ENCODE measurements at regions not wholly inside any gene's neighbourhood (a gene's known extent, or its start where the extent isn't known, plus 50 kb on each side); places are given as distances from the start of the nearest gene placed in this dataset.
"Not testable (repeated sequence)": the region's sequence is repeated elsewhere in the genome, so short reads cannot be mapped to it uniquely, and the experiment has no call there.

GRCh38 chr18:65278939-65279667 lies 471.7 kb upstream of the CDH7 start:
- no peak for DNase-seq

GRCh38 chr18:65269375-65269774 lies 481.4 kb upstream of the CDH7 start:
- no peak for DNase-seq

GRCh38 chr18:65265761-65266160 lies 485.1 kb upstream of the CDH7 start:
- no peak for DNase-seq

GRCh38 chr18:65260030-65260429 lies 490.8 kb upstream of the CDH7 start:
- no peak for DNase-seq

- no peak for DNase-seq
Observed at GRCh38 chr18:65259403-65259802, 491.4 kb upstream of the CDH7 start.

- DNase-seq = no peak
Observed at GRCh38 chr18:65257149-65257548, 493.7 kb upstream of the CDH7 start.

GRCh38 chr18:65255417-65255816 lies 495.4 kb upstream of the CDH7 start:
- DNase-seq = no peak

- peak; percentile 1 for DNase-seq
Observed at GRCh38 chr18:65239787-65240186, 511.0 kb upstream of the CDH7 start.

- DNase-seq = peak; percentile 30
Observed at GRCh38 chr18:65235966-65236624, 514.7 kb upstream of the CDH7 start.

GRCh38 chr18:65230311-65230710 lies 520.5 kb upstream of the CDH7 start:
- DNase-seq = no peak

GRCh38 chr18:65227970-65228369 lies 522.8 kb upstream of the CDH7 start:
- no peak for DNase-seq

GRCh38 chr18:65221736-65222135 lies 529.1 kb upstream of the CDH7 start:
- no peak for DNase-seq

GRCh38 chr18:65221115-65221514 lies 529.7 kb upstream of the CDH7 start:
- no peak for DNase-seq

GRCh38 chr18:65215865-65216466 lies 534.8 kb upstream of the CDH7 start:
- DNase-seq = no peak

- DNase-seq = no peak
Observed at GRCh38 chr18:65214456-65214855, 536.4 kb upstream of the CDH7 start.

GRCh38 chr18:65206551-65207260 lies 544.1 kb upstream of the CDH7 start:
- no peak for DNase-seq

GRCh38 chr18:65202091-65202490 lies 548.7 kb upstream of the CDH7 start:
- DNase-seq = no peak

- DNase-seq = no peak
Observed at GRCh38 chr18:65175681-65176080, 575.1 kb upstream of the CDH7 start.

- not testable (repeated sequence) for DNase-seq
Observed at GRCh38 chr18:65162086-65162485, 588.7 kb upstream of the CDH7 start.

GRCh38 chr18:65146482-65147021 lies 604.3 kb upstream of the CDH7 start:
- DNase-seq = no peak

GRCh38 chr18:65145312-65145711 lies 605.5 kb upstream of the CDH7 start:
- no peak for DNase-seq

GRCh38 chr18:65133610-65134009 lies 617.2 kb upstream of the CDH7 start:
- DNase-seq = no peak

GRCh38 chr18:65124633-65125032 lies 626.2 kb upstream of the CDH7 start:
- no peak for DNase-seq
